ENCODE measurements at regions not wholly inside any gene's neighbourhood (a gene's known extent, or its start where the extent isn't known, plus 50 kb on each side); places are given as distances from the start of the nearest gene placed in this dataset.

GRCh38 chr1:112040891-112041740, 51.6 kb upstream of the KCND3 start:
- intact Hi-C loops (cut with DNase I): no loop called here
- no peak for DNase-seq

- intact Hi-C loops (cut with DNase I): no loop called here
- DNase-seq: no peak
Measured at GRCh38 chr1:112043901-112044300, 54.4 kb upstream of the KCND3 start.

DNA sequence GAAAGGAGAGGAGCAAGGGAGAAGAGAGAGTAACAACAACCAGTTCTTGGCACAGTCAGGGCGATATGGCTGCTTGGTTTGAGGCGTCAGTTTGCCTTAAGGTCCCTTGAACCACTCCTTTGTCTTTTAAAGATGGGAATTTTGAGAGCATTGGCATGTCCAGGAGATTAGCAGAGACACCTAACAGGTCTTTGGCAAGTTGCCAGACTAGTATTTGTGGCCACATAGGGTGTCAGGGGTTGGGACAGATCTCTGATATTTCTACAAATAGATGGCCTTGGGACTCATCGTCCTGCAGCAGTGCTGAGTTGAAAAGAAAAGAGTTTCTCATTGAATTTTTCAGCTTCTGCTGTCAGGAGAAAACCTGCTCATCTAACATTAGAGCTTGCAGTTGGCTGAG, 55.3 kb upstream of the KCND3 start:
- no peak for DNase-seq
- intact Hi-C loops (cut with DNase I): no loop called here

GRCh38 chr1:112046630-112047029, 57.2 kb upstream of the KCND3 start:
- intact Hi-C loops (cut with DNase I): no loop called here
- DNase-seq: no peak

DNA sequence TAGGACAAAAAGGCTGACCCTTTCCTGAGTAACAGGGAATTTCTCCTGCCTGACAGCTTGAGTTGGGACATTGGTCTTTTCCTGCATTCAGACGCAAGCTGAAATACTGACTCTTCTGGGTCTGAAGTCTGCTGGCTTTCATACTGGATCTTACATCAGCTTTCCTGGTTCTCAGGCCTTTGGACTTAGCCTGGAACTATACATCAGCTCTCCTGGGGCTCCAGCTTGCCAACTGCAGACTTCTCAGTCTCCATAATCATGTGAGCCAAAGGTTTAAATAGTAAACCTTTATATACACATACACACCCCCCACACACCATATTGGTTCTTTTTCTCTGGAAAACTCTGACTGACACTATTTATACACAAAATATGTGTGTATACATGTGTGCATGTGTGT, 59.0 kb upstream of the KCND3 start:
- intact Hi-C loops (cut with DNase I): no loop called here
- no peak for DNase-seq

GRCh38 chr1:112054510-112054909, 65.0 kb upstream of the KCND3 start:
- DNase-seq: no peak
- intact Hi-C loops (cut with DNase I): no loop called here

GRCh38 chr1:112056354-112056753, 66.9 kb upstream of the KCND3 start:
- no peak for DNase-seq
- intact Hi-C loops (cut with DNase I): no loop called here

DNA sequence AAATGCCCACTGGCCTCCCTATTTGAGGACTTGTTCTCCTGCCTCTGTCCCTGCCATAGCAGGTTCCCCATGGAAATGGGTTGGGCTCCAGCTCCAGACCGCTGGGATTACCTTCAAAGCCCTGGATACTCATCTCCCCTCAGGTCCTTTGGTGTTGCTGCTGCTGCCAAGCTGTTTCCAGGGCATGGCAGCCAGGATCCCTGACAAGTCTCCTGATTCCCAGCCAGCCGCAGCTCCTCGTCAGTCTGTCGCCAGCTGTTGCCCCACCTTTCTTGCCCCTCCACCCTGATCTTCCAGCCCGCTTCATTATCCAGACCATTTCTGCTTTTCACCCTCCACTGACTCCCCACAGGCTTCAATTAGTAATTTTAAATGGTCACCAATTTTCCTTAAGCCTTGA, 68.3 kb upstream of the KCND3 start:
- DNase-seq: no peak
- intact Hi-C loops (cut with DNase I): no loop called here

DNA sequence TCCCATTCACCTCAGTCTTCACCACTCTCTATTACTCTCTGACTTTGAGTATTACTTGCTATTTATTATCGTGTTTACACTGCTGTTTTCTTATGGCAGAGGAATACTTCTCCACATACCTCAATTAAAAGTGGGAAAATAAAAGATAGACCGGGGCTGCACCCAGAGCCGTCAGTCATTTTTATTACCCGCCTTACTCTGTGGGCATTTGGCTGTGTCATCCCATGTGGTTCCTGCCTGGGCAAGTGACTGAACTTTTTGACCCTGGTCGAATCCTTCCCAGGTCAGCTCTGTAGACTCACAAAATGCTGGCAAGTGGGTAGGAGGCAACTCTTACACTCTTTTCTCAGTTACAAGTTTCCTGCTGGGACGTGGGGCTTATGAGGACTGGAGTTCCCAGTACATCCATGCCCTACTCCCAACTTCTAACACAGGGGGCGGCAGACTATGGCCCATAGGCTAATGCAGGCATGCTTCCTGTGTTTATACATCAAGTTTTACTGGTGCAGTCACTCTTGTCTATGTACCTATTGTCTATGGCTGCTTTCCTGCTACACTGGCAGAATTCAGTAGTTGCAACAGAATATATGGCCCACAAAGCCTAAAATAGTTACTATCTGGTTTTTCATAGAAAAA, 69.5 kb upstream of the KCND3 start:
- intact Hi-C loops (cut with DNase I): no loop called here
- no peak for DNase-seq

- intact Hi-C loops (cut with DNase I): no loop called here
- no peak for DNase-seq
Measured at GRCh38 chr1:112059679-112060078, 70.2 kb upstream of the KCND3 start.

DNA sequence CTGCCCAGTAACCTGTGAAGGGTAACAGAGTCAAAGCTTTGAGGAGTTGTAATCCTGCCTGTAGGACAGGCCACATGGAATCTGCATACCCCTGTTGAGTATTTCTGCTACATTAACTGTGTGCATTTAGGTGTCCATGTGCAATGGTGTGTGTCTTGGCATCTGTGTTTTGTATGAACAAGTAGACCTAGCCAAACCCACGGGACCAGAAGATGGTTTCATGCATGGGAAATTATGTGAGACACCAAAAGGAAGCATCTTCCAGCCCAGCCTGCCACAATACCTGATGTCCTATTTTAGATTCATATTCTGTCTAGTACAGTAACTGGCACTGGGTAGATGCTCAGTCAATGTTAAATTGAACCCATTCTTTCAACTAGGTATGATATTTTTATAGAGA, 70.8 kb upstream of the KCND3 start:
- DNase-seq: no peak
- intact Hi-C loops (cut with DNase I): no loop called here

- DNase-seq: no peak
- intact Hi-C loops (cut with DNase I): no loop called here
Measured at GRCh38 chr1:112061056-112061455, 71.6 kb upstream of the KCND3 start.

- no peak for DNase-seq
- intact Hi-C loops (cut with DNase I): no loop called here
Measured at GRCh38 chr1:112061901-112062320, 72.4 kb upstream of the KCND3 start.

DNA sequence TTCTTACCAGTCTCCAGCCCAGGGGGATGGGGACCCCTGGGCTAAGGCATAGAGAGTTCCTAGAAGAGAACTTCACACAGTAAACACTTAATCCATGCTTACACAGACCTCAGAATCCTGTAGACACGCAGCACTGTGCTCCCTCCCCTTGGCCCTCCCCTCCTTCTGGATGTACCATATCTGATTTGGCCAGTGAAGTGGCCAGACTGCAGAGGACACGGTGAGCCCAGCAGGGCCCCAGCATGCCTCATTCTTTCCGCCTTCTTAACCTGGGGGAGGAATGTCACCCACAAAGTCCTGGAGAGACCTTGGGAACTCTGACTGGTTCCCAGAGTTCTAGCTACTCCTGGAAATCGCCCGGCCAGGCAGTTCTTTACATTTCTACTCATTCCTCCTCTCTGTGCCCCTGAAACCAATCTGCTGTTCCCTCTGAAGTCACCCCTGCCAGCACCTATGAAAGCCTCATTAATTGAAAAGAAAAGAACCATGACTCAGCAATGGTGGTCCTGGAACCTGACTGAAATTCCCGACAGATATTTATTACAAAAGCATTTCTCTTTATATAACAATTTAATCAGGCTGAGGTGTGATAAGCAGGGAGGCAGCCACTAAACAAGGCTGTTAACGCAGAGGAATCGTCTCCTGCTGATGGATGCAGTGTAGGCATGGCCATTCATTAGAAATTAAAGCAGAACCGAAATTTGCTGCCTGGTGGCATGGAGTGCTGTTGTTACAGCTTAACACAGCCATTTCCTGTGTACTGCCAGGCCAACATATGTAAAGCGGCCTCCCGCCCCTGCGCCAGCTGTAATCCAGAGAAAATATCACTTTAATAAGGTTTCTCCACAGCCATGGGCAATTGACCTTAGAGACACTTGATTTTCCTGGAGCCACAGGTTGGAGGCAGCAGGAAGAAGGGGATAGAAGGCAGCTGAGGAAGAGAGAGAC, 74.6 kb upstream of the KCND3 start:
- intact Hi-C loops (cut with DNase I): no loop called here
- DNase-seq: no peak

DNA sequence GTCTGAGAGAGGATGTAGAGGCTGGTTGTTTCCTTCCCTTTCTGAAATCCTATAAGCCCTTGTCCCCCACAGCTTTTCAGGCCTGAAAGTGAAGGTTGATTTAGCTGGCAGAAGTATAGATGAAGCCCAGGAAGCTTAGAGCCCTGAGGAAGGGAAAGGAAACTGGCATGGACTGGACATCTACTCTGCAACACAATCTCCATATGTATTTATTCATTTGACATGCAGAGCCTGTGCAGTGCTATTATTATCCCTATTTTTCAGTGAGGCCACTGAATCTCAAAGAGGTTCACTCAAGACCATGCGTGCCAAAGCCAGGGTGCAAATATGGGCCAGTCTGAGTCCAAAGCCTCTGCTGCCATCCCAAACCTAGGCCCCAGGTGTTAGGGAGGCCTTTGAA, 78.5 kb upstream of the KCND3 start:
- intact Hi-C loops (cut with DNase I): no loop called here
- no peak for DNase-seq

- no peak for DNase-seq
- intact Hi-C loops (cut with DNase I): no loop called here
Measured at GRCh38 chr1:112070677-112071076, 81.2 kb upstream of the KCND3 start.

DNA sequence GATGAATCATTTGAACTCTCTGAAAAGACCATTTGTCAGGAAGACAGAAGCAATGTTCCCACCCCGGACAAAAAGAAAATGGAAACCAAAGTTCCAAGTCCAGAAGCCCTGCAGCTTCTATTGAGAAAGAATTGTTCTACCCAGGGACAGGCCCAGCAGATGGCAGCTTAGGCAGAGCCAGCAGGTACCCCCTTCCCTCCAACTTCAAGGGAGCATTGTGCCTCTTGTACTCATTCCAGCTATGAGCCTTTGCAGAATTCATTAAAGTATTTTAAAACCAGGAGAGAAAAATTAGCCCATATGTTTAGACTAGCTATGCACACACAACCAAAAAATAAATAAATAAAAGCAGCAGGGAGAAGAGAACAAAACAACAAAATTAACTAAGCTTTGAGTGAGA, 85.2 kb upstream of the KCND3 start:
- DNase-seq: no peak
- intact Hi-C loops (cut with DNase I): no loop called here

DNA sequence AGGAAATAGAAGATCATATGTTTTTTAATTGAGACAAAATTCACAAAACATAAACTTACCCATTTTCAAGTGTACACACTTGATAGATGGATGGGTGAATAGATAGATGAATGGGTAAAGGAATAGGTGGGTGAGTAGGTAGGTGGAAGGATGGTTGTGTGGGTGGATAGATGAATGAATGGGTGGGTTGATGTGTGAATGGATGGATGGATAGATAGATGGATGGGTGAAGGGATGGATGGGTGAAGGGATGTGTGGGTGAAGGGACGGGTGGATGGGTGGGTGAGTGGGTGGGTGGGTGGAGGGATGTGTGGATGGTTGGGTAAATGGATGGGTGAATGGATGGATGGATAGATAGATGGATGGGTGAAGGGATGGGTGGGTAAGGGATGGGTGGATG, 86.1 kb upstream of the KCND3 start:
- DNase-seq: no peak
- intact Hi-C loops (cut with DNase I): no loop called here

DNA sequence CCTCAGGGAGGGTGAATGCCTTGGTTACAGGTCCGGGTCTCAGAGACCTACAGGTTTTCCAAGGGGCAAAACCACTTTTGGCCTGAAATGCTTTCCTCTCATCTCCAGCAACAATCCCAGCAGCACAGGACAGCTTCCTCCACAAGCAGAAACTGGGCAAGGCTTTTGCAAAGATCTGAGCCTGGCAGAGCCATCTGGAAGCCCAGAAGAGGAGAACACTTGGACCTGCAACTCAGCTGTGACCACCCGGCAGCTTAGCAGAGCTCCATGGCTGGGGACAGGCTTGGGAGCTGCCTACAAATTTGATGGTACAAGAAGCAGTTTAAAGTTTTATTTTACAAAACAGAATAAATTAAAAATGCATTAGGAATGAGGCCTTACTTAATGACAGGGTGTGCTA, 90.0 kb upstream of the KCND3 start:
- intact Hi-C loops (cut with DNase I): no loop called here
- no peak for DNase-seq

GRCh38 chr1:112083487-112083886, 94.0 kb upstream of the KCND3 start:
- intact Hi-C loops (cut with DNase I): no loop called here
- no peak for DNase-seq

DNA sequence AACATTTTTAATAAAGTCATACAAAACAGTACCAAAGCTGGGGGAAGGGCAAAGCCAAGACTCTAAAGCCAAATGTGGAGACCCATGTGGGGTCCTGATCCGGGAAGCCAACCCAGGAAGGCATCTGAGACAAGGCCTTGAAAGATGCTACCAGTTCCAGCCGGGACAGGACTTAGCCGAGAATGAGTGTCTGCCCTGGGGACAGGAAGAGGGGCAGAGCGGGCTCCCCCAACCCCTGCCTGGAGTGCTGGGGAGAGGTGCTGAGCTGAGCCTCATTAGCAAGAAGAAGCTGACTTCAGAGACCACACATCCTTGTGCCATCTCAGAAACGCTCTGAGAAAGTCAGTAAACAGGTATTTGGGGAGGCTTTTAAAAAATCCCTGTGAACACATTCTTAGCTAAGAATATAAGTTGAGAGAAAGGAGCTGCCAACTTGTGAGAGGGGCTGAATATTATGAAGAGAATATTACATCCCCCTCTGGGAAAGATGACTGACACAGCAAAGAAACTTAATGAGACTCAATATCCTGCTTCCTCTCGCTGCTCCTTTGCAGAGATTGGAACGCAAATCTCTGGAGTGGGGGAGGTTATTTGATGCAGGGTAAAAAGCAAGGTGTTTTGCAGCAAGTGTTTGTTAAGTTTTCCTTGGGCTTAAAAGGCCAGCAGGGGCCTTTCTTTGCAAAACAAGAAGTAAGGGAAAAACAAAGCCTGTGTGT, 103.3 kb upstream of the KCND3 start:
- intact Hi-C loops (cut with DNase I): no loop called here
- no peak for DNase-seq

All from posterior cingulate gyrus (tissue), 11 donors.